GM18858 (cell line): ENCODE measurements at regions not wholly inside any gene's neighbourhood (a gene's known extent, or its start where the extent isn't known, plus 50 kb on each side); places are given as distances from the start of the nearest gene placed in this dataset.
"Not testable (repeated sequence)": the region's sequence is repeated elsewhere in the genome, so short reads cannot be mapped to it uniquely, and the experiment has no call there.

Source experiments
- ATAC-seq: cut with Tn5 transposase; IDR thresholded peaks from one replicate; pipeline ENCODE4 v1.9.1; 2021; ENCODE audit not compliant: unreplicated experiment

DNA sequence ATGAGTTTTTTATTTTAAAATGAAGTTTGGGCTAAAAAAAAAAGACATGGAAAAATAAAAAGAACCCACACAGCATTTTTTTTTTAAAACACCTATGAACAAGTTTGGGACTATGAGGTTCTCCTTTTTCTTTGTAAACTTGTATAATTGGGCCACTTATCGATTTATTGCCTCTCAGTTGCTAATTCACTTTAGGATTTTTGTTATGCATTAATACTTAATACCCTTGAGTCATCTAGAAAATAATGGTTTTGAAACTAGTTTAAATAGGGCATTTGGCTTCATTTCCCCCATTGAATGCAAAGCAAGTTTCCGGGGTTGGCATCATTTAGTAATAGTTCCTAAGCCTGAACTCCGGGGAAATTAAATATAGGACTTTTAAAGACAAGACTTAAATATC is 312.8 kb upstream of the RGS6 start:
- ATAC-seq: no peak

DNA sequence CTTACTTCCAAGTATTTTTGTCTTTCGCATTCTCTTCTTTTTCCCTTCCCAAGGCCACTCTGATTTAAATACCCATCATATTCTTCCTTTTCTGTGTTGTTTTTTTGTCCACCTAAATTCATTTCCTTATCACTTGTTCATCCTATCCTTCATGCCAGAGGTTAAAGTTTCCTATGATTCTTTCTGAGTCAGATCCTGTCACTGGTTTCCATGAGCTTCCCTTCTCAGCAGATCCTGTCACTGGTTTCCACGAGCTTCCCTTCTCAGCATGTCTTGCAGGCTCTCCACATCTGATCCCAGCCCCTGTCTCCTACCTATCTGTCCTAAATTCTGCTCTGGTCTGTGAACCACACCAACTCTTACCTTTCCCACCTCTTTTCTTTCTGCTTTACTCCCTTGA is 311.8 kb upstream of the RGS6 start:
- no peak for ATAC-seq

DNA sequence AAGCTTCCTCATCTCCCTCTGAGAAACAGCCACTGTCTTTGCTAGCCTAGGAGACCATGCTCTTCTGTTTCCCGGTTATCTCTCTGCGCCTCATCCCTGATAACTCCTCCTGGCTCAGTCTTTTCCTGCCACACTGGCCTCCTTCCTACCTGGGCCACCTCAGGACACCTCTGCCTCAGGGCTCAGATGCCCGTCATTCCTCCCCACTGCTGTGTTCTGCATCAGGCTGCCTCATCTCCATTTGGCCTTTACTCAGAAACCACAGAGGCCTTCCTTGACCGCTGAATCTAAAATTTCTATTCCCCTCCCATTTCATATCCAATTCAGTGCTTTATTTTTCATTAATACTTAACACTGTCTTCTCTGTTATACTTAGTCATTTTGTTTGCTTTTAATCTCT is 311.0 kb upstream of the RGS6 start:
- no peak for ATAC-seq

DNA sequence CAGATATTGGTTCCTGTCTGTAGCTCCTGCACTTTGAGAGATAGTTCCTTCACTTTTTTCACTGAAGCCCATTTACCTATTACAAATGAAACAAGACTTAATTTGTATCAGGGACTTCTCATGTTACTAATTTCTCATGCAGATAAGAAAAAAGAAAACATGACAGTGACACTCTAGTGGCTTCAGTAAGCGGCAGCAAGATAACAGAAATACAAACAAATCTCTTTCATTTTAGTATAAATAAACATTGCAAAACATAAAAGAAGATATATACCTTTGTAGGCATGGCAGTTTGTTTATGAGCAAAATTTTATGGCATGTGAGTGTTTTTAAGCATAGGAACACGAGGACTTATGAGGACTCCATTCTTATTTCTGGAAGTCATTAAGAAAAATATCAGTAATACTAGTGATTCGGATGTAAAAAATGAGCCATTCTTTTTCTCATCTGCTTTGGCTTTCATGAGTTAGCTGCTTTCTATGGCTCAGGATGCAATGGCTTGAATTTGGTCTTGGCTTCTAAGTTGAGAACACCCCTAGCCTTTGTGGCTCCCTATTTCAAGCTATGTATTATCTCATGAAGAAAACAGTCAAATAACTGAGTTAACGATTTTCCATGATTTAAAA is 310.1 kb upstream of the RGS6 start:
- no peak for ATAC-seq

DNA sequence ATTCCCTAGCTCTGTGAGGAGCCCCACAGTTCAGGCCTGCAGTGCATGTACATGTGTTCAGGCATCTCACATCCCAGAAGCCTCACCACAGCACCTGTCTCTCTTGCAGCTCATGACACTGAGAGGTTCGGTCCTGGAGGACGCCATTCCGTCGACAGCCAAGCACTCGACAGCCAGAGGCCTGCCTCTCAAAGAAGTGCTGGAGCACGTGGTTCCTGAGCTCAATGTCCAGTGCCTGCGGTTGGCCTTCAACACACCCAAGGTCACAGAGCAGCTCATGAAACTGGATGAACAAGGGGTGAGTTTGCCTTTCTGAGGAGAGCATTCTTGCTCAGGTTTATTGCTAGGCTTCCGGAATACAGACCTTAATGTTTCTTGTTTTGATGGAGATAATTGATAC is 308.3 kb upstream of the RGS6 start:
- ATAC-seq: no peak

DNA sequence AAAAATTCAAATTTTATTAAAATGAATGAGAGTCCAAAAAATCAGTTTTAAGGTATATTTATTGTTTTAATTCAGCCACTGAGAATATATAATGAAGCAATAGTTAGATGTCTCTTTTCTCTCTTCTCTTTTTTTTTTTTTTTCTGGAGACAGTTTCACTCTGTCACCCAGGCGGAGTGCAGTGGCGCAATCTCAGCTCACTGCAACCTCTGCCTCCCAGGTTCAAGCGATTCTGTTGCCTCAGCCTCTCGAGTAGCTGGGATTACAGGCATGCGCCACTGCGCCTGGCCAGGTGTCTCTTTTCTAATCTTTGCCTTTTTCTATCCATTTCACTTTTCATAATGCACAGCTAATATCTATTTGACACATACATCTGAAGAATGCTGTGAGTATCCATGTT is 307.1 kb upstream of the RGS6 start:
- no peak for ATAC-seq

DNA sequence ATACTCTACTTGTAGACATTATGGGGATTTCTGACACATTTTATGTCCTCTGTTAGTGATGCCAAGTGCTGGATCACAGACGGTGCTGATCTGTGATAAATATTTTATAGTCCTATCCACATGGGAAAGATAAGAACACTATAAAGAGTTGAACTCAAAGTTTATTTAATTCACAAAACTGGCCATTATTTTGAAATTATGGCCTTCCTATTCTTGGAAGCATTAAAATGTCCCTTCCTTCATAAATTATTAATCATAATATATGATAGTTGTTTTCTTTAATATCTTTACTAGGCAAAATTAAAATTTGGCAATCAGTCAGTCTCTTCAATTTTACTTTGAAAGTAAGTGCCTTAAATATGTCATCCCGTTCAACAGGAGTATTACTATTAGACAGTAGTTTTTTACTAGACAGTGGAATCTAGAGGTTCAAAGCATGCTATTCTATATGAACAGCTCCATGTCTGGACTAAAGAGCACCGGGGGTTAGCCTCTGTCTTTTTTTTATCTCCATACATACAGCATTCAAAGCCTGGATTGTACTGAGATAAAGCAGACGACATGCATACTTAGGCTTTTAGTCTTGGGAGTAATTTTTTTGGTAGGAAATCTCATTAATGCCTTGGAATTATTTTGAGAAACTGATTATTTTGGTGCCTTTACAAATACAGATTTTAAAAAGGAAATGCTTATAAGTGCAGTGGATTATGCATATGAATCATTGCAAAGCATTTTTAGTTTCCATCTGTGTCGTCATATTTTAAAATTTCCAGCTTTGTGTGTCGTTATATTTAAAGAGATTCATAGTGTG is 306.1 kb upstream of the RGS6 start:
- no peak for ATAC-seq

DNA sequence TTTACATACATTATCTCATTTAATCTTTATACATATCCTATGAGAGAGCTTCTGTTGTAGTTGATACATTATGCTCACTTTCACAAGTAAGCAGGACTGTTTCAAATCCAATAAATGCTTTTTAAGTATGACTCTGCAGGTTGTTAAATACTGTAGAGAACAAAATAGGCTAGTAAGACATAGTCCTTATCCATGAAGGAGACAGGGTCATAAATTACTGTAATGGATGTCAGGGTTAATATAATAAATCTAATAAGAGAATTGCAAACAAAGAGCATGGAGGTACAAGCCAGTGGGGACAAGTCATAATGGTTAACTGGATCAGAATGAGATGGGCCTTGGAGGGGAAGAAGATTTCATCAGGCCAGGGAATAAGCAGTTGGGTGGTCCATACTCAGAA is 303.8 kb upstream of the RGS6 start:
- no peak for ATAC-seq

DNA sequence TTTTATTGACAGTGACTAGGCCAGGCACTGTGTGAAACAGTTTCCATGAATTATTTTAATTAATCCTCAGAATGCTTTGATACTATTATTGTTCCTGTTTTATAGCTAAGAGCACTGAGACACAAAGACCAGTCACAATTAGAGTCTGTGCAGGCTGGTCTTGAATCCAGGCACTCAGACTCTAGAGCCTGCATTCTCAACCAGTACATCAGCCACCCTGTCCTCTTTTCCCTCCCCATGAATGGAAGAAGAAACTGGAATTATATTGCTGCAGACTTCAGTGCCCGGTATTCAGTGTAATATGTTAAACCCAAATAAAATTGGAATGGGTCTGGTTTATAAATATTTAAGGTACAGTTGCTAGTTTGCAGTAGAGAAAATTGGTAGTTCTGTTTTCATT is 303.0 kb upstream of the RGS6 start:
- ATAC-seq: no peak

DNA sequence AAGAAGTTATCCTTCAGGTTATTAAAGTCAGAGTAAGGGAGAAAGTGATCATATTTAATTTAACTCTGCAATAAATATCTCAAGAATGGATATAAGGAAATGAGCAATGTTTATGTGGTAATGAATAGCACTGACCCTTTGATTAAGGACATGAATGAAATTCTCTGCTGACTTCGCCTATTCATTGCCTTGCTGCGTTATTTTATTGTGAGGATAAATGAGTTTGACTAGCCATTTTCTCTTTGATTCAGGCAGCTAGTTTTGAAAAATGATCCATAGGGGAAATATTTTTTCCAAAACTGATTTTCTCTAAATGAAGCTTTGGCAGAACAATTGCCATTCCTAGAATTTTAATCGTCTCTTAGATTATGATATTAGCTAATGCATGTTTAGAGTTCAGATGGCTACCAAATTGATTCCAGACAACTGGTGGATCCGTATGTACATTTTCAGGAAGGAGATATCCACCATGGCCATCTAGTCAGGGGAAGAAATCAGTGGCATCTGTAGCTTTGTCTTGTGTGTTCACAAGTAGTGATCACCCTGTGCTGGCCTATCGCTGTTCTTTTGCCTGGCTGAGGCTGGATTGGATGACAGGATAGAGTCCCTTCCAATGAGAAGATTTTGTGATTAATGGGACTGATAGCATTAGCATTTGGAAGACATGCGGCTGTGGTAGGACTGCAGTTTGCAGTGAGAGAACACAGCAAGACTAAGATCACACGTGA is 302.3 kb upstream of the RGS6 start:
- no peak for ATAC-seq

DNA sequence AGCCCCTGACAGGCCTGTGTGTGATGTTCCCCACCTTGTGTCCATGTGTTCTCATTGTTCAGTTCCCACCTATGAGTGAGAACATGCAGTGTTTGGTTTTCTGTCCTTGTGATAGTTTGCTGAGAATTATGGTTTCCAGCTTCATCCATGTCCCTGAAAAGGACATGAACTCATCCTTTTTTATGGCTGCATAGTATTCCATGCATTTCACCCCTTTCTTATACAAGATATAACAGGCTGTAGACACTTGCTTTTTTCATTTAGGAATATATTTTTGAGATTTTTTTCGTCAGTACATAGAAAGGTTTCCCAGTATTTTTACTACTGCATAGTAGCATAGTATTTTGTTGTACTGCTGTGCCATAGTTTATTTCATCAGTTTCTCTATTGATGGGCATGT is 301.2 kb upstream of the RGS6 start:
- not testable (repeated sequence) for ATAC-seq

DNA sequence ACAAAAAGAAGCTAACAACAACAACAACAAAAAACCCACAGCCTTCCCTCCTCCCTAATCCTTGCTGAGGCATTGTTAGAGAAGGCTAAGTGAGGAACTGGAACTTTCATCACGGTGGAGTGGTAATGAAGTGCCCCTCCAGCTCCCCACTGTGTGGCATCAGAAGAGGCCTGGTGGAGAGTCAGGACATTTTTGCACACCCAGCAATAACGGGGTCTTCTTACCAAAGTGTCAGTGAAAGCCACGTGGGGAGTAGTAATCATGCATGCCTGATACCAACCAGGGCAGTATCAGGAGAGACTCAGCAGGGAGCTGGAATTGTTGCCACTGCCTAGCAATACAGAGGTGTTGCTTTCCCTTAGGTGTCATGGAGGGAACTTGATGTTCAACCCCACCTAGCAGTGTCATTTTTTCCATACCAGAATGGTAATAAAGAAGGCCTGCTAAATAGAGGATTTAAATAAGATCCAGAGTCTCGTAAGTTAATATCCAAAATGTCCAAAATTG is 299.7 kb upstream of the RGS6 start:
- no peak for ATAC-seq

DNA sequence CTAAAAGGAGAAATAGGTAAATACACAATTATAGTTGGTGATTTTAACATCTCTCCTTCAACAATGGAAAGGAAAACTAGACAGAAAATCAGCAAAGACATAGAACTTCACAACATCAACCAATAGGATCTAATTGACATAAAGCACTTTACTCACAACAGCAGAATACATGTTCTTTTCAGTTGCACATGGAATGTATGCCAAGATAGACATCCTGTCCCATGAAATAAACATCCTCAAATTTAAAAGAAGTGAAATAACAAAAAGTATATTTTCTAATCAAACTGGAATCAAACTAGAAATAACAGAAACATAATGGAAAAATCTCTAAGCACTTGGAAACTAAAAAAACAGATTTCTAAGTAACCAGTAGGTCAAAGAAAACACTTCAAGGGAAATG is 296.2 kb upstream of the RGS6 start:
- no peak for ATAC-seq

DNA sequence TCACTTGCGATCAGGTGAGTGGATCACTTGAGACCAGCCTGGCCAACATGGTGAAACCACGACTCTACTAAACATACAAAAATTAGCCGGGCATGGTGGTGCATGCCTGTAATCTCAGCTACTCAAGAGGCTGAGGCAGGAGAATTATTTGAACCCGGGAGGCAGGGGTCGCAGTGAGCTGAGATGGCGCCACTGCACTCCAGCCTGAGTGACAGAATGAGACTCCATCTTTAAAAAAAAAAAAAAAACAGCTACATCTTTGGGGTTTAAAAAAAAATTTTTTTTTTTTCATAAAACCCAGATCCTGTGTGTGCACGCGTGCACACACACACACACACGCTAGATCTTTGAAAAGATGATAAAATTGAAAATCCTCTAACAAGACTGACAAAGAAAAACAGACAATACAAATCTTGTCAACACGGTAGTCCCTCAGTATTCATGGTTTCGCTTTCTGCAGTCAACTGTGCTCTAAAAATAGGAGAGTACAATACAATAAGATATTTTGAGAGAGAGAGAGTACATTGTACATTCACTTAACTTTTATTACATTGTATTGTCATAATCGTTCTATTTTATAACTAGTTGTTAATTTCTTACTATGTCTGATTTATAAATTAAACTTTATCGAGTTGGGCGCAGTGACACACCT is 295.3 kb upstream of the RGS6 start:
- ATAC-seq: no peak

DNA sequence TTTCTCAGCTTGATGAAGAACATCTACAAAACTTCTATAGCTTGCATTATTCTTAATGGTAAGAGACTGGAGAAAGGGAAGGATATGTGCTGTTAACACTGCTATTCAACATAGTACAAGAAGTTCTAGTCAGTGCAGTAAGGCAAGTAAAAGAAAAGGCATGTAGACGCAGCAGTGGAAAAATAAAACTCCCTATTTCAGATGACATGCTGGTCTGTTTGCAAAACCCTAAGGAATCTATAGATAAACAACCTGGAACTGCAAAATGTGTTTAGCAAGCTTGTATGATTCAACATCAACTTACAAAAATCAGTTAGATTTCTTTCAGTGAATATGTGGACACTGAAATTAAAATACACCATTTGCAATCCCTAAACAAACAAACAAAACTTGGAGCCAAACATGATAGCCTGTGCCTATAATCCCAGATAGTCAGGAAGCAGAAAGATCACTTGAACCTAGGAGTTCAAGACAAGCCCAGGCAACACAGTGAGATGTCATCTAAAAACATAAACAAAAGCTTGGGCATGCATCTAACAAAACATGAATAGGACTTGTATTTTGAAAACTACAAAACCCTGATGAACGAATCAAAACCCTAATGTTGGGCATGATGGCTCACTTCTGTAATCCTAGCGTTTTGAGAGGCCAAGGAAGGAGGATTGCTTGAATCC is 293.6 kb upstream of the RGS6 start:
- no peak for ATAC-seq

DNA sequence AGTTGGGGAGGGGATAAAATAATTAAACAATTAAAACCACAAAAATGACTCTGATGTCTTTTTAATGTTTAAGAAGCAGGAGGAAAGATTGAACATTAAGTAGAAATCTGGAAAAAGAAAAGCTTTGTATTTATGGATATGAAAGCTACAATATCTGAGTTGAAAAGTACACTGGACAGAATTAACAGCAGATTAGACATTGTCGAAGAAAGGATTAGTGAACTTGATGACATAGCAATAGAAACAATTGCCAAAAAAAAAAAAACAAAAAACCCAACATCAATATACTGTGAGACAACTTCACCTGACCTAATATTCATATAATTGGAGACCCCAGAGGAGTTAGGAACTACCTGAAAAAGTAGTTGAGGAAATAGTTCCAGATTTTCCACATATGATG is 289.5 kb upstream of the RGS6 start:
- no peak for ATAC-seq

DNA sequence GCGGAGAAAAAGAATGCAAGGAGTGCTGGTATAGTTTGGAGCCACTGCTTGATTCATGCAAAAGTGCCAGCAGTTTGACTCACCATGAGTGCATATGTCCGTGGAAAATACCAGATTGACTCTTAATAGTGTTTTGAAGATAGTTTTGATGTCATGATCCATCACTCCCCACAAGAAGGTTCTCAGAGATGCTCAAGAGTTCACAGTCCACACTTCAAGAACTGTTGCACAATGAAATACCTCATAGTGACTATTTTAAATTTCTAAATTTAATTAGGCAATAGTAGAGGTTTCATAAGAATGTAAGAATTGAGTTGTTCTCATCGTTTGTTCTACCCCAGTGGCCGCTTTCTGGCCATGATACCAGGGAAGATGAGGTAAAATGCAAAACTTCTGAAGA is 286.6 kb upstream of the RGS6 start:
- no peak for ATAC-seq

DNA sequence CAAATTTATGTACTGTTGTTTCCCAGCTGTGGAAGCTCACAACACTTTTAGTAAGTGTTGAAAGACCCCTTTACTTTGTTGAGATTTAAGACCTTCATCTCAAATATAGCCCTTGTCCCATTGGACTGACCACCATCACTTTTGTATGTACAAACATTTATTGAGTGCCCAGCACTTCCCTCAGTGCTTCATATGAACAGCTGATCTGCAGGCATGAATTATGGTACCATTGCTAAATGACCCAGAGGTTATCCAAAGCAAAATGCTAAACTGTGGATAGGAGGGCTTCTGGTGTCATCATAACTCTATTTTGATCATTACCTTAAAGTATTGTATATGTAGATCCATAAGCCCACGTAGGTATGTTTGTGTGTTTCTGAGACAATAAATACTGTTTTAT is 285.7 kb upstream of the RGS6 start:
- no peak for ATAC-seq

DNA sequence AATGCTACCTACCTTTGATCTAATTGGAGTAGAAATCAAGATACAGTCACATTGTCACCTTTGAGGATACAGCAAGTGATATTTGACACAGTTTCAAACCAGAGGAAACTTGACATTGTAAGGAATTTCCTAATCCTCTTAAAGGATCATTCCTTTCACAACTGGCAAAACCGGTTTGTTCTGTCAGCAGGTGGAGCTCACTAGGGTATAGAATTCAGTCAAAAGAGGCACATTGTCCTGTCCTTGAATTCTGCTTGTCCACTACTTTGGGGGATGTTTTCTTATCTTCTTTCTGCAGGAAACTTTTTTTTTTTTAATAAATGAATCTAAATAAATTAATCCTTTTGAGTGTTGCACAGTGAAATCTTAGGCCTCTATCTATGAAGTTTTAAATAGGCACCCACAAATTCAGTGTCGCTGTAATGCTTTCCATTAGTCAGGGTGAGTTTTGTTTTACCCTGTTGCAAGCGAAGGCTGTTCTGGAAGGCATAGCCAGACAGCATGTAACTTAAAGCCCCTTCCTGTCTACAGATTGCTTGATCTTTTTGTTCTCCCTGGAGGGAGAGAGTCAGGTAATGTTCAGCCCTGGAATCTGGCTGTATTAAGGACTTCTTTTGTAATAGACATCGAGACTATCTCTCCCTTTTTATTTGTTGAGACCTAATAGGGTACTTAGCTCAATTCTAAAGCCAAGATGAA is 285.0 kb upstream of the RGS6 start:
- no peak for ATAC-seq

DNA sequence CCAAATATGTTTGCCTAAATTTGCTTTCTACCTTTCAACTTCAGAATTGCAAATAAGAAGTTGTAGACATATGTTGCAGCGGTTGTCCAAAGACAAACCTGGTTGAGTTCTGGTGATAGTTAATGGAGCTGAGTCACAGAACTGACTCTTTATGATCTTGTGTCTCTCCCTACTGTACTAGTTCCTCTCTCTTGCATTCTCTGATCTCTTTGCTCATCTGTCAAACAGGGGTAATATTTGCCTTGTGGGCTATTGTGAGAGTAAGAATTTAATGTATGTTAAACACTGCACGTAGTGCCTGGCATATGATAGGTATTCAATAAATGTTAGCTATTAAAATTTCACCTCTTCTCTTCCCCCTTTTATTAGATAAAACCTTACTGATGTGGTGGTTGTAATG is 283.5 kb upstream of the RGS6 start:
- no peak for ATAC-seq
